NCI-H524 treated with DMSO at 0.1 percent for 48 hours (cell line): ENCODE measurements at regions not wholly inside any gene's neighbourhood (a gene's known extent, or its start where the extent isn't known, plus 50 kb on each side); places are given as distances from the start of the nearest gene placed in this dataset.
"Not testable (repeated sequence)": the region's sequence is repeated elsewhere in the genome, so short reads cannot be mapped to it uniquely, and the experiment has no call there.

Experiments
- DNase-seq: peaks from one replicate; lab custom pipeline; 2025; lab: John Stamatoyannopoulos, UW

- no peak for DNase-seq
These were observed 725.3 kb upstream of the NCAM2 start for GRCh38 chr21:20272791-20273362.

- DNase-seq = no peak
These were observed 721.8 kb upstream of the NCAM2 start for GRCh38 chr21:20276377-20276776.

- no peak for DNase-seq
These were observed 721.3 kb upstream of the NCAM2 start for GRCh38 chr21:20276954-20277353.

- DNase-seq = no peak
These were observed 714.4 kb upstream of the NCAM2 start for GRCh38 chr21:20283836-20284235.

GRCh38 chr21:20292280-20292679, 705.9 kb upstream of the NCAM2 start:
- DNase-seq = no peak

- DNase-seq = not testable (repeated sequence)
These were observed 705.4 kb upstream of the NCAM2 start for GRCh38 chr21:20292854-20293253.

- no peak for DNase-seq
These were observed 696.8 kb upstream of the NCAM2 start for GRCh38 chr21:20301395-20301794.

DNA sequence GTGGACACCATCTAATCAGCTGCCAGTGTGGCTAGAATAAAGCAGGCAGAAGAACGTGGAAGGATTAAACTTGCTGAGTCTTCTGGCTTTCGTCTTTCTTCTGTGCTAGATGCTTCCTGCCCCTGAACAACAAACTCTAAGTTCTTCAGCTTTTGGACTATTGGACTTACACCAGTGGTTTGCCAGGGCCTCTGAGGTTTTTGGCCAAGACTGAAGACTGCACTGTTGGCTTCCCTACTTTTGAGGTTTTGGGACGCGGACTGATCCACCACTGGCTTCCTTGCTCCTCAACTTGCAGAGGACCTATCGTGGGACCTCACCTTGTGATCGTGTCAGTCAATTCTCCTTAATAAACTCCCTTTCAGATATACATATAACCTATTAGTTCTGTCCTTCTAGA, 696.1 kb upstream of the NCAM2 start:
- no peak for DNase-seq

- no peak for DNase-seq
These were observed 691.4 kb upstream of the NCAM2 start for GRCh38 chr21:20306836-20307235.

GRCh38 chr21:20308586-20309315, 689.5 kb upstream of the NCAM2 start:
- DNase-seq = no peak

GRCh38 chr21:20311234-20311787, 686.9 kb upstream of the NCAM2 start:
- no peak for DNase-seq

DNA sequence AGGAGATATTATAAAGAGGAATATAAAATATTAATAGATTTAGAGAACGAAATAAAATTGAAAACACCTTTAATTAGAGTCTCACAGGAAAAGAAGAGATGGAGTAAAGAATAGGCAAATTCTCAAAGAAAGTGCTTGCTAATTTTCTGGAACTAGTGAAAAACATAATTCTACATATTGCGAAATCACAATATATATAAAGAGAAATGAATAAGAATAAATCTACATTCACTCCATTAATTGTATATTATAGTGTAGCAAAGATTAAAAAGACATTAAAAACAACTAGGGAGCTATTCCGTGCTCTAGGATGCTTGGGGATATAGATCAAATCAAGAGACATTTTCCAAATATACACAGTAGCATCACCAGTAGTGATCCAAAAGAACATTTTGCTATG, 685.2 kb upstream of the NCAM2 start:
- no peak for DNase-seq

- no peak for DNase-seq
These were observed 683.2 kb upstream of the NCAM2 start for GRCh38 chr21:20315042-20315441.

DNA sequence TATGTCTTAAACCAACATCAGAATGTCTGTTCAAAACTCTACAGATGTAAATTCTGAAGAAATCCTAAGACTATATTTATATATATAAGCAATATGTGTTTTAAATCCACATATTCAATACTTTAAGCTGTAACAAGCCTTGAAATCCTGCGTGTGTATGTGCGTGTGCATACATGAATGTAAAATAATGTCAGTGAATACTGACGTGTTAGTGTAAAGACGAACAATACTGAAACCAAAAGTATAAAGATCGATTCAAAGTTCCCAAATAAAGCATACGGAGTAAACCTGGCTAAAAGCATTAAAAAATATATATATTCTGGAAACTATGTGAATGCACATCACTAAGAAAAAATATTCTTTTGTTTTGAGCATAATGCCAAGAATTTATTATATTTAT, 668.6 kb upstream of the NCAM2 start:
- DNase-seq = no peak

GRCh38 chr21:20330652-20331051, 667.6 kb upstream of the NCAM2 start:
- DNase-seq = no peak

DNA sequence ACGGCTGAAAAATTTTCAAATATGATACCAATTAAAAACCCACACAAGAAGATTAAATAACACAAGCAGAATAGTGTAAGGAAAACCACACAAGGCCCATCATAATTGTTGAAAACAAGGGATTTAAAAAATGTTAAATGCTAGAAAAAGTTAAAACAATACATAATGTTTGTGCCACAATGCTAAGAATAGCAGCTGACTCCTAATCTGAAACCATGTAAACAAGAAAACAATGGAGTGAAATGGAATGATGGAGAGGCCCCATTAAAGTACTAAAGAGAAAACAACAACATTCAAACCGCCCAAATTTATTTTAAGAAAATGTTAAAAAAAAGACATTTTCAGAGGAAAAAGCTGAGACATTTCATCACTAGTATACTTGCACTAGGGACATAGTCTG, 663.6 kb upstream of the NCAM2 start:
- DNase-seq = no peak

DNA sequence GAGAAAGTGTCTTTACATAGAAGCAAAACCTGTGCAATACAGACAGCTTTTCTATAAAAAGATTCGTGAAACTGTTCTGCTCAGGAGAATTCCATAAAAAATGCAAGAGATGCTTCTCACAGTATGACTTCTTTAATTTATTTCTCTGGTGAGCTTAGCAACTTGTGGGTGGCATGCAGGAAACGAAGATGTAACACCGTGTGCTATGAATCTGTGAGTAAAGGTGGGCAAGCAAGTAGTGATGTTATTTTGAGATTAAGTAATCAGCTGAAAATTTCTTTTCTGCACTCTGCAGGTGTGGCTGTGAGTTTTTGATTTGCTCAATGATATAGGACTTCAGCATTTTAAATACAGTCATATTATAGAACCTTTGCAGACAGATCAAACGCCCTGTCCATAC, 656.8 kb upstream of the NCAM2 start:
- DNase-seq = no peak

- no peak for DNase-seq
These were observed 655.0 kb upstream of the NCAM2 start for GRCh38 chr21:20343186-20343585.

DNA sequence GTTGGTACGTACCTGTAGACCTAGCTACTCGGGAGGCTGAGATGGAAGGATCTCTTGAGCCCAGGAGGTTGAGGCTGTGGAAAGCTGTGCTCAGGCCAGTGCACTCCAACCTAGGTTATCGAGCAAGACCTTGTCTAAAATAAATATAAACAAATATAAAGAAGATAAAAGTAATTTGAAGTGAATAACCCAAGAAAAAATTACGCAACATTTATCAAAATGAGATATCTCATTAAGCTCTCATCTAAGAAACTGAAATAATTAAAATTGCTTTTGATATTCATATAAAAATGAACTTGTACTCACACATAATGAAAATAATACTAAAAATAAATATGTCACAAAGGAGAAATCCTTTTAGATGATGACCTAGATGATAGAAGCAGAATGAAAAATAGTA, 647.1 kb upstream of the NCAM2 start:
- no peak for DNase-seq

GRCh38 chr21:20353351-20353750, 644.9 kb upstream of the NCAM2 start:
- no peak for DNase-seq

- no peak for DNase-seq
These were observed 625.2 kb upstream of the NCAM2 start for GRCh38 chr21:20373031-20373430.

- no peak for DNase-seq
These were observed 621.0 kb upstream of the NCAM2 start for GRCh38 chr21:20377250-20377649.

DNA sequence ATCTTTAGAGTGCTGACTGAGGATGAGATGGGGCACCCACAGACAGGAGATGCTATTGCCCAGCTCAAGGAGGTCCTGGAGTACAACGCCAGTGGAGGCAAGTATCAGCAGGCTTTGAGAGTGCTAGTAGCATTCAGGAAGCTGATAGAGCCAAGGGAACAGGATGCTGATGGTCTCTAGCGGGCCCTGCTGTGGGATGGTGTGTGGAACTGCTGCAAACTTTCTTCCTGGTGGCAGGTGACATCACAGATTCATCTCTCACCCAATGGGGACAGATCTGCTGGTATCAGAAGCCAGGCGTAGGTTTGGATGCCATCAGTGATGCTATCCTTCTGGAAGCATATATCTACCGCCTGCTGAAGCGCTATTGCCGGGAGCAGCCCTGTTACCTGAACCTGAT, 609.8 kb upstream of the NCAM2 start:
- no peak for DNase-seq

GRCh38 chr21:20396798-20397197, 601.4 kb upstream of the NCAM2 start:
- no peak for DNase-seq
